H1 (cell line): ENCODE measurements at regions not wholly inside any gene's neighbourhood (a gene's known extent, or its start where the extent isn't known, plus 50 kb on each side); places are given as distances from the start of the nearest gene placed in this dataset.

Source experiments
- CTCF ChIA-PET: fragments of 300-600 bp; sonication (Branson Sonifier 250); formaldehyde crosslinking; loops from one replicate; lab custom pipeline; 2021; ENCODE audit not compliant: partially characterized antibody; lab: Charles Lee
- POLR2A ChIA-PET: fragments of 300-600 bp; sonication (Branson Sonifier 250); formaldehyde crosslinking; loops from one replicate; lab custom pipeline; 2021; ENCODE audit warnings: inconsistent platforms; ENCODE audit not compliant: partially characterized antibody; lab: Charles Lee
- DNase-seq, 2 experiments: peaks; one replicate each; pipeline versions ENCODE4 v3.0.0 to v3.0.0-alpha.2; 2010 to 2022; ENCODE audit warnings: low spot score in 2 of 2, low read depth in 1 of 2, mixed read lengths in 1 of 2
- FAIRE-seq: peaks from 2 replicates; lab custom pipeline; 2011; peaks lifted over from hg19 to GRCh38; lab: Jason Lieb, UNC
- H2AFZ ChIP-seq: 2 replicates; pipeline ENCODE4 v1.8.1; 2012; ENCODE audit warnings: low read length, inconsistent platforms
- H2AK5ac ChIP-seq: 2 replicates; pipeline ENCODE4 v1.6.1; 2013; ENCODE audit warnings: low read depth, low read length
- H2BK120ac ChIP-seq: replicated peaks from 2 replicates; pipeline ENCODE3; 2013; ENCODE audit warnings: low read depth, low read length, inconsistent platforms
- H2BK12ac ChIP-seq: 2 replicates; pipeline ENCODE4 v1.6.1; 2013; ENCODE audit warnings: low read depth, low read length
- H2BK15ac ChIP-seq: 2 replicates; pipeline ENCODE4 v1.6.1; 2013; ENCODE audit warnings: low read length
- H2BK20ac ChIP-seq: 2 replicates; pipeline ENCODE4 v1.6.1; 2013; ENCODE audit warnings: low read length
- H2BK5ac ChIP-seq: 2 replicates; pipeline ENCODE4 v1.6.1; 2013; ENCODE audit warnings: low read depth, low read length
- H3K14ac ChIP-seq: 2 replicates; pipeline ENCODE4 v1.6.1; 2013; ENCODE audit warnings: inconsistent platforms; ENCODE audit not compliant: insufficient read length
- H3K18ac ChIP-seq: 2 replicates; pipeline ENCODE4 v1.6.1; 2013; ENCODE audit warnings: low read length; ENCODE audit errors: extremely low read depth
- H3K23ac ChIP-seq: 2 replicates; pipeline ENCODE4 v1.6.1; 2013; ENCODE audit warnings: inconsistent platforms; ENCODE audit not compliant: insufficient read length
- H3K23me2 ChIP-seq: 2 replicates; pipeline ENCODE4 v1.6.1; 2013; ENCODE audit warnings: low read depth, low read length
- H3K27ac ChIP-seq: 2 replicates; pipeline ENCODE4 v1.6.1; 2011; ENCODE audit warnings: low read depth, low read length, inconsistent platforms
- H3K27me3 ChIP-seq, 4 experiments: replicated peaks in 1 of 4; 1 replicate in 1 of 4; 2 replicates in 3 of 4; pipeline versions ENCODE4 v1.6.1 to v1.8.1; 2011 to 2013; ENCODE audit warnings: low read length in 3 of 4, mild to moderate bottlenecking in 3 of 4, inconsistent platforms in 2 of 4, mixed read lengths in 2 of 4, moderate library complexity in 1 of 4; ENCODE audit not compliant: control insufficient read depth in 3 of 4, insufficient read depth in 3 of 4; ENCODE audit errors: extremely low read depth in 1 of 4
- H3K36me3 ChIP-seq, 4 experiments: 2 replicates each; pipeline versions ENCODE4 v1.6.1 to v1.8.1; 2011 to 2013; ENCODE audit warnings: mild to moderate bottlenecking in 4 of 4, low read length in 3 of 4, moderate library complexity in 2 of 4, control low read depth in 1 of 4, inconsistent platforms in 1 of 4; ENCODE audit not compliant: insufficient read depth in 4 of 4, control insufficient read depth in 2 of 4
- H3K4ac ChIP-seq: replicated peaks from 2 replicates; pipeline ENCODE3; 2013; ENCODE audit warnings: low read length, low read depth, mixed read lengths, inconsistent platforms; ENCODE audit not compliant: insufficient read length
- H3K4me1 ChIP-seq, 4 experiments: replicated peaks in 1 of 4; 1 replicate in 1 of 4; 2 replicates in 3 of 4; pipeline versions ENCODE4 v1.6.1 to v1.8.1; 2011 to 2013; ENCODE audit warnings: low read length in 3 of 4, inconsistent platforms in 2 of 4, mixed read lengths in 1 of 4; ENCODE audit not compliant: insufficient read depth in 4 of 4, control insufficient read depth in 3 of 4
- H3K4me2 ChIP-seq, 2 experiments: 2 replicates each; pipeline versions ENCODE4 v1.6.1 to v1.8.1; 2011 to 2013; ENCODE audit warnings: low read depth in 2 of 2, low read length in 2 of 2, control low read depth in 1 of 2, inconsistent platforms in 1 of 2, mild to moderate bottlenecking in 1 of 2; ENCODE audit not compliant: insufficient read depth in 1 of 2
- H3K4me3 ChIP-seq, 4 experiments: fragments of 200-600, 300-600 bp in 1 of 4; sonication (generic), shearing (Covaris generic), sonication (Bioruptor Twin) in 1 of 4; 2 replicates each; pipeline versions ENCODE4 v1.5.1 to v1.8.1; 2011 to 2016; ENCODE audit warnings: low read length in 4 of 4, low read depth in 3 of 4, control low read depth in 2 of 4, inconsistent platforms in 2 of 4, mild to moderate bottlenecking in 2 of 4, mixed read lengths in 1 of 4, moderate library complexity in 1 of 4; ENCODE audit not compliant: insufficient read depth in 2 of 4; ENCODE audit errors: extremely low read depth in 1 of 4
- H3K56ac ChIP-seq: replicated peaks from 2 replicates; pipeline ENCODE3; 2013; ENCODE audit warnings: low read depth, mild to moderate bottlenecking, mixed read lengths, low read length, inconsistent platforms; ENCODE audit not compliant: insufficient read length
- H3K79me1 ChIP-seq: 2 replicates; pipeline ENCODE4 v1.6.1; 2013; ENCODE audit warnings: low read depth, low read length, control low read depth
- H3K79me2 ChIP-seq, 2 experiments: 2 replicates each; pipeline versions ENCODE4 v1.6.1 to v1.8.1; 2012 to 2013; ENCODE audit warnings: low read length in 2 of 2, mild to moderate bottlenecking in 2 of 2, inconsistent platforms in 1 of 2; ENCODE audit not compliant: insufficient read depth in 2 of 2, control insufficient read depth in 1 of 2
- H3K9ac ChIP-seq, 4 experiments: replicated peaks in 1 of 4; 1 replicate in 1 of 4; 2 replicates in 3 of 4; pipeline versions ENCODE4 v1.6.1 to v1.8.1; 2011 to 2013; ENCODE audit warnings: low read depth in 3 of 4, low read length in 3 of 4, control low read depth in 2 of 4, mild to moderate bottlenecking in 2 of 4, moderate library complexity in 2 of 4, inconsistent platforms in 1 of 4; ENCODE audit errors: extremely low read depth in 1 of 4
- H3K9me3 ChIP-seq, 2 experiments: 2 replicates each; pipeline versions ENCODE4 v1.6.1 to v1.8.1; 2012 to 2013; ENCODE audit warnings: mild to moderate bottlenecking in 2 of 2, moderate library complexity in 2 of 2, control low read depth in 1 of 2, inconsistent platforms in 1 of 2, low read depth in 1 of 2, low read length in 1 of 2, mixed read lengths in 1 of 2; ENCODE audit not compliant: insufficient read depth in 2 of 2
- H4K20me1 ChIP-seq, 2 experiments: replicated peaks in 1 of 2; 2 replicates each; pipeline versions ENCODE3 to v1.8.1; 2011 to 2013; ENCODE audit warnings: inconsistent platforms in 2 of 2, low read length in 2 of 2, mild to moderate bottlenecking in 1 of 2; ENCODE audit not compliant: insufficient read depth in 2 of 2, control insufficient read depth in 1 of 2
- H4K5ac ChIP-seq: 2 replicates; pipeline ENCODE4 v1.6.1; 2013; ENCODE audit warnings: low read length, low read depth, mixed read lengths, inconsistent platforms; ENCODE audit not compliant: insufficient read length
- H4K8ac ChIP-seq: 2 replicates; pipeline ENCODE4 v1.8.0; 2013; ENCODE audit warnings: mild to moderate bottlenecking, moderate library complexity, low read length, inconsistent platforms; ENCODE audit not compliant: insufficient read depth; ENCODE audit errors: extremely low read depth
- H4K91ac ChIP-seq: replicated peaks from 2 replicates; pipeline ENCODE3; 2013; ENCODE audit warnings: low read length, mixed read lengths, inconsistent platforms; ENCODE audit not compliant: insufficient read length
- ASH2L ChIP-seq: fragments of 200-600, 300-600 bp; sonication (generic); IDR thresholded peaks from one replicate; pipeline ENCODE4 v1.7.1; 2017; ENCODE audit warnings: low read length
- BACH1 ChIP-seq: IDR thresholded peaks from 2 replicates; pipeline ENCODE4 v1.6.1; 2012; ENCODE audit warnings: low read length, improper control_type of control experiment
- CBX5 ChIP-seq: fragments of 300-800, 300-1000 bp; sonication (generic); IDR thresholded peaks from 2 replicates; pipeline ENCODE4 v1.7.1; 2016; ENCODE audit warnings: antibody characterized with exemption, low read length, low read depth
- CHD2 ChIP-seq: IDR thresholded peaks from 2 replicates; pipeline ENCODE4 v1.6.1; 2012; ENCODE audit warnings: low read length, improper control_type of control experiment
- FOSL1 ChIP-seq: IDR thresholded peaks from 2 replicates; pipeline ENCODE4 v1.6.1; 2011; ENCODE audit warnings: mild to moderate bottlenecking, low read depth, low read length, moderate library complexity; ENCODE audit not compliant: insufficient read depth
- JUN ChIP-seq: IDR thresholded peaks from 2 replicates; pipeline ENCODE4 v1.6.1; 2011; ENCODE audit warnings: low read depth, mild to moderate bottlenecking, improper control_type of control experiment, low read length
- KDM1A ChIP-seq: fragments of 200-600, 300-600 bp; sonication (generic); IDR thresholded peaks from 2 replicates; pipeline ENCODE4 v1.7.1; 2016; ENCODE audit warnings: mild to moderate bottlenecking, low read length, borderline replicate concordance
- KDM5A ChIP-seq: fragments of 200-600 bp; IDR thresholded peaks from 2 replicates; pipeline ENCODE4 v1.7.1; 2012; ENCODE audit warnings: mild to moderate bottlenecking, low read length, inconsistent platforms, mixed read lengths
- MAX ChIP-seq: IDR thresholded peaks from 2 replicates; pipeline ENCODE4 v1.6.1; 2012; ENCODE audit warnings: inconsistent platforms
- NRF1 ChIP-seq: IDR thresholded peaks from 2 replicates; pipeline ENCODE4 v1.6.1; 2011; ENCODE audit warnings: mild to moderate bottlenecking, low read depth, low read length, improper control_type of control experiment
- PHF8 ChIP-seq: fragments of 200-600 bp; sonication (generic); conservative IDR thresholded peaks from 2 replicates; pipeline ENCODE4 v1.7.1; 2012; ENCODE audit warnings: low read depth, mild to moderate bottlenecking, inconsistent platforms, low read length, moderate library complexity
- POLR2AphosphoS5 ChIP-seq: IDR thresholded peaks from 2 replicates; pipeline ENCODE4 v1.6.1; 2011; ENCODE audit warnings: low read depth, low read length
- RFX5 ChIP-seq: IDR thresholded peaks from 2 replicates; pipeline ENCODE4 v1.6.1; 2011; ENCODE audit warnings: low read depth, low read length, improper control_type of control experiment, borderline replicate concordance
- RNF2 ChIP-seq: fragments of 200-900, 300-1000 bp; sonication (generic); IDR thresholded peaks from 2 replicates; pipeline ENCODE4 v1.7.1; 2016; ENCODE audit warnings: borderline replicate concordance, low read depth, mild to moderate bottlenecking, antibody characterized with exemption, low read length; ENCODE audit not compliant: poor library complexity, severe bottlenecking; ENCODE audit errors: missing control alignments
- ZNF274 ChIP-seq: IDR thresholded peaks from 2 replicates; pipeline ENCODE4 v1.7.0; 2012; ENCODE audit warnings: low read length, borderline replicate concordance; ENCODE audit errors: extremely low read depth
- WGBS, 2 experiments: shearing (Covaris generic) in 1 of 2; methylation state at CpG; one replicate each; pipeline versions ENCODE4 v1.1.6 to v1.1.7; 2013 to 2015; ENCODE audit warnings: low lambda C conversion rate in 2 of 2, mixed read lengths in 2 of 2, inconsistent platforms in 1 of 2, low coverage in 1 of 2, missing lambda C conversion rate in 1 of 2; ENCODE audit not compliant: insufficient replicate concordance in 2 of 2, insufficient coverage in 1 of 2, insufficient read length in 1 of 2; ENCODE audit errors: extremely low coverage in 1 of 2, missing lambda C conversion rate in 1 of 2; 5-methylcytosine and 5-hydroxymethylcytosine counted together

- Histone ChIP-seq H2BK120ac (no peak overlapping the region), H2BK12ac (no peak overlapping the region), H3K79me2 (no peaks in the 10 kb centered on the region), H3K18ac (no peak overlapping the region), H3K36me3 (no peaks in the 10 kb centered on the region), H3K4ac (no peak overlapping the region), H3K27ac (no peak overlapping the region), H2BK20ac (no peak overlapping the region), H3K4me3 (no peak overlapping the region), H2BK5ac (no peak overlapping the region), H2AFZ (no peak overlapping the region), H3K4me1 (no peaks in the 10 kb centered on the region), H3K9ac (no peak overlapping the region), H2AK5ac (no peak overlapping the region), H3K4me2 (no peak overlapping the region), H3K56ac (no peak overlapping the region), H3K23me2 (no peaks in the 10 kb centered on the region), H3K27me3 (no peaks in the 10 kb centered on the region), H4K91ac (no peak overlapping the region), H3K9me3 (no peaks in the 10 kb centered on the region), H2BK15ac (no peak overlapping the region), H3K79me1 (no peaks in the 10 kb centered on the region), H3K23ac (no peak overlapping the region), H4K8ac (no peak overlapping the region), H4K20me1 (no peaks in the 10 kb centered on the region), H4K5ac (no peak overlapping the region), H3K14ac (no peak overlapping the region)
- 92% methylated on average over 3 of the region's 3 CpGs; no CpG with 5 or more reads in 1 of the 2 experiments for WGBS, 2 experiments
- FAIRE-seq (no peak), DNase-seq (no peak)
- ChIA-PET CTCF (interaction anchor here (0.7 to 1.9 kb wide), 3 partner anchors 10 to 1422 kb away, joined by 3 to 10 read pairs (median 4); no protein-coding TSS in a partner anchor), POLR2A (no interaction called here)
- TF ChIP-seq JUN, result no peak
- TF ChIP-seq PHF8, result no peak
- no peak for TF ChIP-seq KDM5A
- TF ChIP-seq CHD2, result no peak
- no peak for TF ChIP-seq KDM1A
- TF ChIP-seq ASH2L, result no peak
- no peak for TF ChIP-seq NRF1
- TF ChIP-seq RNF2, result no peak
- no peak for TF ChIP-seq FOSL1
- TF ChIP-seq POLR2AphosphoS5, result no peak
- TF ChIP-seq BACH1, result no peak
- TF ChIP-seq RFX5, result no peak
- no peak for TF ChIP-seq ZNF274
- no peak for TF ChIP-seq MAX
- TF ChIP-seq CBX5, result no peak
These were observed 215.7 kb downstream of the HTR7 start for GRCh38 chr10:90642136-90642535.
